Stomach (tissue), 8 donors: ENCODE measurements at regions not wholly inside any gene's neighbourhood (a gene's known extent, or its start where the extent isn't known, plus 50 kb on each side); places are given as distances from the start of the nearest gene placed in this dataset.

ENCODE experiments used
- DNase-seq, 2 donors: peaks; one replicate each; pipeline versions ENCODE4 v3.0.0 to v3.0.0-alpha.2; 2013 to 2019
- H3K27ac ChIP-seq, 5 donors: fragments of 200-600 bp in 4 of 5; sonication (generic) in 4 of 5; one replicate each; pipeline ENCODE4 v1.5.1; 2013 to 2019; ENCODE audit warnings: mild to moderate bottlenecking in 1 of 5, moderate library complexity in 1 of 5
- H3K27me3 ChIP-seq, 3 donors: fragments of 200-600 bp; sonication (generic); one replicate each; pipeline ENCODE4 v1.5.1; 2017 to 2019; ENCODE audit warnings: mixed run types in 1 of 3
- H3K36me3 ChIP-seq, 4 donors: fragments of 200-600 bp; sonication (generic); 1 replicate in 3 of 4; 2 replicates in 1 of 4; pipeline ENCODE4 v1.5.1; 2016 to 2019
- H3K4me1 ChIP-seq, 4 donors: fragments of 200-600 bp; sonication (generic); one replicate each; pipeline ENCODE4 v1.5.1; 2016 to 2019
- H3K4me3 ChIP-seq, 4 donors: fragments of 200-600 bp; sonication (generic) in 3 of 4; one replicate each; pipeline ENCODE4 v1.5.1; 2016 to 2019; ENCODE audit warnings: mild to moderate bottlenecking in 1 of 4
- H3K9me3 ChIP-seq, 4 donors: fragments of 200-600 bp; sonication (generic); one replicate each; pipeline ENCODE4 v1.5.1; 2016 to 2019
- CTCF ChIP-seq, 7 experiments: fragments of 450-650 bp in 4 of 7; fragments of 200-600 bp in 3 of 7; sonication (generic) in 3 of 7; IDR thresholded peaks; one replicate each; pipeline ENCODE4 v1.5.1; 2016 to 2019; ENCODE audit warnings: antibody characterized with exemption in 7 of 7, control low read depth in 2 of 7, mild to moderate bottlenecking in 1 of 7
- EP300 ChIP-seq: sonication (generic); formaldehyde crosslinking; IDR thresholded peaks from one replicate; pipeline ENCODE4 v1.6.1; 2017; ENCODE audit warnings: antibody characterized with exemption
- POLR2A ChIP-seq, 4 donors: fragments of 450-650 bp; IDR thresholded peaks; one replicate each; pipeline ENCODE4 v1.6.1; 2016; ENCODE audit warnings: antibody characterized with exemption in 4 of 4, control low read depth in 2 of 4, mild to moderate bottlenecking in 1 of 4, moderate library complexity in 1 of 4
- POLR2AphosphoS5 ChIP-seq, 3 donors: sonication (generic); formaldehyde crosslinking; IDR thresholded peaks; one replicate each; pipeline ENCODE4 v1.6.1; 2016; ENCODE audit warnings: antibody characterized with exemption in 3 of 3
- WGBS, 5 donors: extraction: QIAGEN DNeasy Blood & Tissue Kit in 3 of 5; methylation state at CpG; one replicate each; pipeline versions ENCODE4 v1.1.5 to v1.1.7; 2013 to 2018; 5-methylcytosine and 5-hydroxymethylcytosine counted together
- intact Hi-C: fragments of 100-400 bp; cut with DNase I; formaldehyde crosslinking; loops from one replicate; pipeline ENCODE4 v1.15.1; 2023; ENCODE audit warnings: low total_unique reads
- donor health status: healthy with polysubstance abuse.
- donor health status: Bipolar disorder and iron deficiency.
- donor health status: healthy.

DNA sequence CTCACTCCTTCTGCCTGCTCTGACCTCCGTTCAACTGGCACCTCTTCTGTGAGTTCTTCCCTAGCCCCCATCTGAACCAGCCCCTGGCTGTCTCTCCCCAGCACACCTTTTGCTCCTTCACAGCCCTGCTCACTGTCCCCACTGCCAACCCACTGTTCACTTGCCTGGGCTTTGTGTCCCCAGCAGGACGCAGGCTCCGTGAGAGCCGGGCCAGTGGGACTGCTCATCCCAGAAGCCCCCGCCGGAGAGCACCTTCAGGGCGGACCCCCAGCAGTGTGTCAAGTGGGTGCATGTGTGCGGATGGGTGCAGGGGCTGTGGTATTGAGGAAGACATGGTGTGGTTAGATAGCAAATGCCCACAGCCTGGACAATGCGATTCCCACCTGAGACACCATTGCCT lies 148.4 kb upstream of the RNF32 start:
- no peaks in the 10 kb centered on the region for H3K36me3 ChIP-seq
- H3K4me3 ChIP-seq: no peak overlapping the region
- intact Hi-C loops: no loop called here
- TF ChIP-seq EP300 (no peak), CTCF (IDR thresholded peaks at IDR 0.05) (no peak), POLR2A (IDR thresholded peaks at IDR 0.05) (no peak), POLR2AphosphoS5 (IDR thresholded peaks at IDR 0.05) (no peak)
- no peaks in the 10 kb centered on the region for H3K27me3 ChIP-seq
- DNase-seq: no peak
- H3K4me1 ChIP-seq: no peaks in the 10 kb centered on the region
- 83 to 98% (median 85%) methylated on average over 8 to 9 of the region's 9 CpGs for WGBS, 5 donors
- no peak overlapping the region for H3K27ac ChIP-seq
- H3K9me3 ChIP-seq: no peaks in the 10 kb centered on the region

- Histone ChIP-seq H3K27me3 (no peaks in the 10 kb centered on the region), H3K36me3 (no peaks in the 10 kb centered on the region), H3K9me3 (no peaks in the 10 kb centered on the region), H3K27ac (no peak overlapping the region), H3K4me1 (no peaks in the 10 kb centered on the region), H3K4me3 (no peak overlapping the region)
- WGBS, 5 donors: 61 to 72% (median 68%) methylated on average over 5 of the region's 5 CpGs
- no peak for DNase-seq
- TF ChIP-seq POLR2AphosphoS5 (IDR thresholded peaks at IDR 0.05) (no peak), EP300 (no peak), CTCF (IDR thresholded peaks at IDR 0.05) (no peak), POLR2A (IDR thresholded peaks at IDR 0.05) (no peak)
- intact Hi-C loops: no loop called here
These were observed 149.1 kb upstream of the RNF32 start for GRCh38 chr7:156491435-156491834.

DNA sequence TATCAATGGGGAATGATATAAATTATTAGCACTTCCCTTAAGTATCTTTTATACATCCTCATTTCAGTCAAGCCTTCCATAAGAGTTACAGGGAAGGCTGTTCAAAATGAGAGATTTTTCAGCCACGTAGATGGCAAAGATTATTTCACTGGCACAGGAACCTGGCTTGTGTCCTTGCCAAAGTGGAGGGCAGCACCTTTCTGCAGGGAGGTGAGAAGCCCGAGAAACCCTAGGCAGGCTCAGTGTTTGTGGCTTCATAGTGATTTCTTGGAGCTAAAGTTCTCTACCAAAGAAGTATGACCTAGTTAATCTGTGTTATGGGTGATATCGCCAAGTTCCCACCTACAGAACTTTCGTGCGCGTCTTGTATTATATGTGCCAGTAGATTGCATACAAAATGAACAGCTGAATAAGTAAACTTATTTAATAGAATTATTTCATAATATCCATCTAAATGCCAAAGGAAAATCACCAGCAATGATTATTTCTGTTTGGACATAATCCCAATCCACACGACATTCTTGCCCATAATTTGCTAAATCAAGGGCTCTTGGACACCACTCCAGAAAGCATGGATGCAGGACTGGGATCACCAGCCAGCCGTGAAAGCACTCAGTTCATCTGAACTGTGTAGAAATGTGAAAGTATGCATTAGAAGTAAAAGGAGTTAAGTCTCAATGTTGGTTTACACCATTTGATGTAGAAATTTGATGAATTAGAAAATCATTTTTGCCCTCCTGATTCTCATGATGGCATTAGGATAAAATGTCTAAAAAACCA lies 150.4 kb upstream of the RNF32 start:
- no peak overlapping the region for H3K4me3 ChIP-seq
- H3K27ac ChIP-seq: no peak overlapping the region
- TF ChIP-seq POLR2AphosphoS5 (IDR thresholded peaks at IDR 0.05) (no peak), EP300 (no peak), CTCF (IDR thresholded peaks at IDR 0.05) (no peak), POLR2A (IDR thresholded peaks at IDR 0.05) (no peak)
- H3K9me3 ChIP-seq: no peaks in the 10 kb centered on the region
- no peaks in the 10 kb centered on the region for H3K4me1 ChIP-seq
- no peaks in the 10 kb centered on the region for H3K36me3 ChIP-seq
- intact Hi-C loops: no loop called here
- WGBS, 5 donors: 81 to 88% (median 85%) methylated on average over 8 of the region's 8 CpGs
- no peaks in the 10 kb centered on the region for H3K27me3 ChIP-seq
- DNase-seq: no peak

DNA sequence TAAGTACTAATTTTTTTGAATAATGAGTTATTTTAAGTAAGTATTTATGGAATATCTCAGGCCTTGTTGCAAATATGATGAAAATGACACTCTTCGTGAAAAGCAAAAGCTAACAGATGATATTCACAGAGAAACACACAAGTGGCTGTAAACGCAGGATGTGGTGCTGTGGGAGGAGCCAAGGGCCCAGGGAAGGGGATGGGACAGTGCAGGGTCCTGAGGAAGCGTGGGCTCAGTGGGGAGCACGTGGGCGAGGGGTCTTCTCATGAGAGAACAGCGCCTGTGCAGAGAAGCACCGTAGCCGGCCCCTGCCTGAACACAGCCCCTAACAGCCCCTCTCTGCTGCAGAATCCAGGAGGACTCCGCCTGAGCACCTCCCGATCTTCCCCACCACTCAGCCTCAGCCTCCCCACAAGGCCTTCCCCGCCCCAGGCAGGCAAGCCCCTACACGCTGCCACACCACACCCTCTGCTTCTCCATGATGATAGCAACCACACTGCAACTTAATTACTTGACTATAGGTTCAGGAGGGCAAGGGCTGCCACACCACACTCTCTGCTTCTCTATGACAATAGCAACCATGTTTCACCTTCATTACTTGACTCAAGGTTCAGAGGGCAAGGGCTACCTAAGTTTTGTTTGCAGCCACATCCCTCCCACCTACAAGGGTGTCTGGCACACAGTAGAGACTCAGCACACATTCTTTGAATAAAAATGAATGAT lies 152.6 kb upstream of the RNF32 start:
- intact Hi-C loops: no loop called here
- Histone ChIP-seq H3K36me3 (no peaks in the 10 kb centered on the region), H3K4me3 (no peak overlapping the region), H3K9me3 (no peaks in the 10 kb centered on the region), H3K27ac (no peak overlapping the region), H3K27me3 (no peaks in the 10 kb centered on the region), H3K4me1 (no peaks in the 10 kb centered on the region)
- TF ChIP-seq EP300 (no peak), POLR2AphosphoS5 (IDR thresholded peaks at IDR 0.05) (no peak), POLR2A (IDR thresholded peaks at IDR 0.05) (no peak)
- peak in 1 of 2 donors; percentile 50 for DNase-seq
- 66 to 84% (median 77%) methylated on average over 5 to 12 of the region's 12 CpGs for WGBS, 5 donors
